ENCODE measurements at regions not wholly inside any gene's neighbourhood (a gene's known extent, or its start where the extent isn't known, plus 50 kb on each side); places are given as distances from the start of the nearest gene placed in this dataset.

- no peaks in the 10 kb centered on the region for H4K20me1 ChIP-seq (ENCODE audit: control insufficient read depth, insufficient read depth, insufficient read length)
- H3K4ac ChIP-seq (ENCODE audit: low read depth, low read length): no peak overlapping the region
- Mint-ChIP-seq H3K4me3 (no peak overlapping the region), H3K36me3 (ENCODE audit: insufficient read depth in 1 of 3, low read depth in 3 of 3) (no peaks in the 10 kb centered on the region), H3K27me3 (ENCODE audit: low read depth) (no peaks in the 10 kb centered on the region; the same call in 1 of the 2 replicates), H3K9me3 (no peaks in the 10 kb centered on the region), H3K4me1 (peaks cover 0 to 5% of the 10 kb centered on the region in 2 experiments; a peak in 1 of 4 replicates), H3K27ac (no peak overlapping the region)
- no peaks in the 10 kb centered on the region for H3K79me1 ChIP-seq (ENCODE audit: insufficient read depth, low read depth, low read length, poor library complexity, severe bottlenecking)
- no peak overlapping the region for H2AFZ ChIP-seq (ENCODE audit: low read length)
- no peak overlapping the region for H4K8ac ChIP-seq (replicated peaks; ENCODE audit: insufficient read length, low read depth, low read length)
- no peak overlapping the region for H3K9ac ChIP-seq (ENCODE audit: extremely low read depth, insufficient read length, low read length)
- H3K4me1 ChIP-seq (ENCODE audit: insufficient read depth, low read length): no peaks in the 10 kb centered on the region
- no peak overlapping the region for H4K91ac ChIP-seq (ENCODE audit: insufficient read length, low read depth, low read length)
- H3K4me2 ChIP-seq (ENCODE audit: insufficient read depth, insufficient read length, low read length): no peak overlapping the region
- H2BK15ac ChIP-seq (ENCODE audit: low read depth, low read length): no peak overlapping the region
- H3K27me3 ChIP-seq (ENCODE audit: insufficient read depth, low read length): no peaks in the 10 kb centered on the region
- no peak overlapping the region for H3K27ac ChIP-seq (ENCODE audit: insufficient read length, low read depth, low read length)
- H3K79me2 ChIP-seq (ENCODE audit: insufficient read depth, low read length): no peaks in the 10 kb centered on the region
- WGBS (ENCODE audit: extremely low coverage, insufficient read length, low lambda C conversion rate): no CpG with 5 or more reads among the region's 5 CpGs
- H2BK5ac ChIP-seq (ENCODE audit: insufficient read length, low read length): no peak overlapping the region
- H2BK120ac ChIP-seq (ENCODE audit: low read depth, low read length, poor library complexity, severe bottlenecking): no peak overlapping the region
- no peak overlapping the region for H3K14ac ChIP-seq (ENCODE audit: insufficient read depth, low read length)
- H2BK20ac ChIP-seq (ENCODE audit: low read depth, low read length, poor library complexity, severe bottlenecking): no peak overlapping the region
- no peak overlapping the region for H3K23ac ChIP-seq (ENCODE audit: insufficient read length, low read depth, low read length)
- no peak overlapping the region for H3T11ph ChIP-seq (ENCODE audit: low read length)
- H3K9me3 ChIP-seq (ENCODE audit: control insufficient read depth, low read depth, low read length): no peaks in the 10 kb centered on the region
- no peak overlapping the region for H2BK12ac ChIP-seq (ENCODE audit: insufficient read length, low read depth, low read length)
- no peak for TF ChIP-seq CTCF (conservative IDR thresholded peaks at IDR 0.05)
- DNase-seq: no peak
- H3K18ac ChIP-seq (ENCODE audit: insufficient read length, low read depth, low read length): no peak overlapping the region
- no peak overlapping the region for H2AK5ac ChIP-seq (ENCODE audit: insufficient read length, low read length)
- no peak overlapping the region for H4K5ac ChIP-seq (ENCODE audit: insufficient read length, low read depth, low read length)
- no peak overlapping the region for H3K56ac ChIP-seq (ENCODE audit: insufficient read length, low read depth, low read length)
- H3K23me2 ChIP-seq (ENCODE audit: insufficient read length, low read depth, low read length, poor library complexity, severe bottlenecking): no peaks in the 10 kb centered on the region
Measured at GRCh38 chr5:143671021-143671420, 140.9 kb upstream of the HMHB1 start.

Measured in H9 (cell line).